ENCODE measurements at regions not wholly inside any gene's neighbourhood (a gene's known extent, or its start where the extent isn't known, plus 50 kb on each side); places are given as distances from the start of the nearest gene placed in this dataset.

DNA sequence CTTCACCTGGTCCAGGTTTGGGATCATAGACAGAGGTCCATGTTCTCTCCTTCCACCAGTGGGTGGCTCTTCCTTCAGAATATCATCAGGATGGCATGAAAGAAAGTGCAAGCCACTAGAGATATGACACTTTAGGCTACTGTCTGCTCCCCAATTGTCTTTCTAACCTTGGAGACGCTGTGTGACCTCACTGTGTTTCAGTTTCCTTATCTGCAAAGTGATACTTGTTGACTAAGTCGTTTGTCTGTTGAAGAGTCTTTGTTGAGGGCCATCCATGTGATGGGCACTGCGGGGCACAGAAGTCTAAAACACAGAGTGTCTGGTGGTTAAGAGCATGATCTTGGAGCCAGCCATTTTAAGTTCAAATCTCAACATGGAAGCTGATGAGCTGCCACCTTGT is 259.9 kb upstream of the THSD7B start:
- 61% methylated on average over 3 of the region's 3 CpGs for WGBS
- intact Hi-C loops (cut with DNase I): no loop called here
- Histone ChIP-seq H3K4me1 (ENCODE audit: control insufficient read depth, insufficient read depth, low read length) (no peaks in the 10 kb centered on the region), H3K9me3 (ENCODE audit: control insufficient read depth, low read length) (no peaks in the 10 kb centered on the region), H3K27me3 (ENCODE audit: control insufficient read depth, insufficient read depth) (no peaks in the 10 kb centered on the region), H3K27ac (ENCODE audit: low read length) (no peak overlapping the region), H3K4me3 (ENCODE audit: low read length) (no peak overlapping the region)
- ATAC-seq: no peak
- no peak for DNase-seq

DNA sequence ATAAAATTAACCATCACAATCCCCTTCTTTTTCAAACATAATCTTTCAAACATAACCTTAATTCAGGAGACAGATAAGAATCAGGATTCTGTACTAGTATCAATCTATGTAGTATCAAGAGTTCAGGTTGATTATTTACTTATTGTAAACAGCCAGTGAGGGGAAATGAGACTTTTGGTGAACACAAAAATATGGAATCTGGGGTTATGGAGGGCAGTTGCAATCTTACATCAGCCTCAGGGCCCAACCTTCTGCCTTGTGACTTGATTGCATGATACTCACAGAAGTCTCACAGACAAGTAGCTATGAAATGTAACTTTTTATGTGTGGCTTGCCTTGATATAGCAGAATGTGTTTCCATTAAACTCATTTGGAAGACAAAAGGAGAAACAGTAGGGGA is 262.7 kb upstream of the THSD7B start:
- intact Hi-C loops (cut with DNase I): no loop called here
- H3K9me3 ChIP-seq (ENCODE audit: control insufficient read depth, low read length): no peaks in the 10 kb centered on the region
- no peak for DNase-seq
- ATAC-seq: no peak
- H3K4me1 ChIP-seq (ENCODE audit: control insufficient read depth, insufficient read depth, low read length): no peaks in the 10 kb centered on the region
- H3K27me3 ChIP-seq (ENCODE audit: control insufficient read depth, insufficient read depth): no peaks in the 10 kb centered on the region
- no peak overlapping the region for H3K27ac ChIP-seq (ENCODE audit: low read length)
- no peak overlapping the region for H3K4me3 ChIP-seq (ENCODE audit: low read length)

DNA sequence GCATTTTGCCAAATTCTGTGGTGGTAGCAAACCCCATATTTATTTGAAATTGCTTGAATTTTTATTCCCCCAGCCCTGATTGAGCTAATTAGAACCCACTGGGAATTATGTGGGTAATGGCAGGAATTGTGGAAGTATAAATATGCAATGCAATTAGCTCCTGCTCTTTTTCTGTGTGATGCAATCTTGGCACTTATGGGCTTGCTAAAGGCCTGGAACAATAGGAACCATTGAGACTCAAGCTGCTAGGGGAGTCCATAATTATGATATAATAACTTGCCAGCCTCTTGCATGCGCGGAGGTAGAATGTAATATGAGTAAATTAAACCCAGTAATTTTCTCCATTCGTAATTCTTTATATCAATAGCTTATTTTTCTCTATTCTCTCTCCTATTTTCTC is 267.6 kb upstream of the THSD7B start:
- intact Hi-C loops (cut with DNase I): no loop called here
- ATAC-seq (no peak), DNase-seq (no peak)
- Histone ChIP-seq H3K27me3 (ENCODE audit: control insufficient read depth, insufficient read depth) (no peaks in the 10 kb centered on the region), H3K4me3 (ENCODE audit: low read length) (no peak overlapping the region), H3K27ac (ENCODE audit: low read length) (no peak overlapping the region), H3K9me3 (ENCODE audit: control insufficient read depth, low read length) (no peaks in the 10 kb centered on the region), H3K4me1 (ENCODE audit: control insufficient read depth, insufficient read depth, low read length) (no peaks in the 10 kb centered on the region)
- 76% methylated on average over 3 of the region's 3 CpGs for WGBS

DNA sequence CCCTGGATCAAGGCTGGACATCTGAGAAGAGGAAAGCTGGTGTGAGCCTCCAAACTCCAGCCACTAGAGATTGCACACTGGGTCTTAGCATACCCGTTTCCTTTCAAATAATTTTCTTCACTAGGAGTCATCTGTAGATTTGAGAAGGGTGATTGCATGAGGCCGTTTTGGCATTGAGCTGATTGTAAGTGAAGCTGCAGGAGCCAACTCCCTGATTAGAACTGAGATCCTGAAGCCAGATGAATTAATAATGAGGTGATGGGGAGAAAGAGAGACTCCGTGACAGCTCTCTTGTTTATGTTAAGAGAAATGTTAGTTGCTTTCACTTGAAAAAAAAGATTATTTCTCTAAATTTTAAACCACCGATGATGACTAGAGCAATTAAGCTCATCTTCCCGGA is 268.4 kb upstream of the THSD7B start:
- no peak for DNase-seq
- Histone ChIP-seq H3K9me3 (ENCODE audit: control insufficient read depth, low read length) (no peaks in the 10 kb centered on the region), H3K27me3 (ENCODE audit: control insufficient read depth, insufficient read depth) (no peaks in the 10 kb centered on the region), H3K4me3 (ENCODE audit: low read length) (no peak overlapping the region), H3K4me1 (ENCODE audit: control insufficient read depth, insufficient read depth, low read length) (no peaks in the 10 kb centered on the region), H3K27ac (ENCODE audit: low read length) (no peak overlapping the region)
- whole genome bisulfite sequencing: 63% methylated on average over 5 of the region's 5 CpGs
- intact Hi-C loops (cut with DNase I): no loop called here
- ATAC-seq: no peak

DNA sequence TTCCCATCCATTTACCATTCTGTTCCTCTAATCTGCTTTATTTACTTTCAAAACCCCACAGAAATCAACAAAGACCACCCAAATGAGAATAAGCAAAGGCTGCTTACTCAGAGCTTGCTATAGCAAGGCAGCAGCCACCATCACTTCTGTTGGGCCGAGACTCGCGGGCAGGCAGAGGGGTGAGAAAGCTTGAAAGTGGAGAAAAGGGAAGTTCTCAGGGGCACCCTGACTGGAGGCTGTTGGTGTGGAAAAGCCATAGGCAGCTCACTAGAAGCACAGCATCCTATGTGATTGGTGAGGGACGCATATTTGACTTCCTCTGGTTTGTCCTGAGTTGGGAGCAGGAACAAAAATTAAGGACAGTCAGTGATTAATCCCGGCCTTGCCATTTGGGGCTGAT is 269.7 kb upstream of the THSD7B start:
- ATAC-seq (no peak), DNase-seq (no peak)
- no peak overlapping the region for H3K4me3 ChIP-seq (ENCODE audit: low read length)
- WGBS: 80% methylated on average over 5 of the region's 5 CpGs
- no peaks in the 10 kb centered on the region for H3K27me3 ChIP-seq (ENCODE audit: control insufficient read depth, insufficient read depth)
- no peaks in the 10 kb centered on the region for H3K9me3 ChIP-seq (ENCODE audit: control insufficient read depth, low read length)
- no peak overlapping the region for H3K27ac ChIP-seq (ENCODE audit: low read length)
- intact Hi-C loops (cut with DNase I): no loop called here
- H3K4me1 ChIP-seq (ENCODE audit: control insufficient read depth, insufficient read depth, low read length): no peaks in the 10 kb centered on the region

DNA sequence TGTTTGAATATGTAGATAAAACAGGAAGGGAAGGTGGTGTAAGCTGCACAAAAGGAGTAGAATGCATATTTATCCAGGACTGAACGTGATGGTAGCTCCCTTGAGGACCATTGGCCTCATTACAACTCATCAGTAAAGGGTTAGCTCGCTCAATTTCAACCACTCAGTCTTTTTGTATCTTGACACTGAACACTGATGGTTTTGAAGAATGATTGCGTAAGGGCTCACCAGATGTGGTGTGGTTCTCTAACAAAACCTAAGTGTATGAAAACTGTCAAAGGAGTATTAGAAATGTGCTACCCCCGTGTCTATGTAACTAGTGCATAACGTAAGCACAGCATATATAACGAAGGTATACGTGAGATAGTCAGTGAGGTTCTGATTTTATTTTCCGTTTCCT is 272.4 kb upstream of the THSD7B start:
- DNase-seq: no peak
- WGBS: 58% methylated on average over 8 of the region's 8 CpGs
- Histone ChIP-seq H3K4me3 (ENCODE audit: low read length) (no peak overlapping the region), H3K27ac (ENCODE audit: low read length) (no peak overlapping the region), H3K27me3 (ENCODE audit: control insufficient read depth, insufficient read depth) (no peaks in the 10 kb centered on the region), H3K9me3 (ENCODE audit: control insufficient read depth, low read length) (no peaks in the 10 kb centered on the region), H3K4me1 (ENCODE audit: control insufficient read depth, insufficient read depth, low read length) (no peaks in the 10 kb centered on the region)
- no peak for ATAC-seq
- intact Hi-C loops (cut with DNase I): no loop called here

DNA sequence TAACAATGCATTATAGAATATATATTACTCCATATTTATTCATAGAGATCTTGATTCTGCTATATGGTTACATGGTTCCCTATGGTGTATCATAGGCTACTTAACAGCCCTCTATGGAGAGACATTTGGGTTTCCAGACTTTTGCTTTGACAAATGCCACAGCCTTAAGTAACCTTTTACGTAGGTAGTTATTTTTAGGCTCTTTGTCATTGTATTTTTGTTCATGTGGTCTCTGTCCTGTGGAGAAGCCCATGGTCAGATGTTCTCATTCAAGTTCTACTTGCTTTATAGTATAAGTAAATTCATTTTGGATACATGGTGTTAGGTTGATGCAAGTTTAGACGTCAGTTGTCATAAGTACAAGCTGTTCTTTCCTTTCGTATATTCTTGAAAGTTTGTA is 275.2 kb upstream of the THSD7B start:
- no peak for DNase-seq
- Histone ChIP-seq H3K9me3 (ENCODE audit: control insufficient read depth, low read length) (no peaks in the 10 kb centered on the region), H3K27ac (ENCODE audit: low read length) (no peak overlapping the region), H3K4me3 (ENCODE audit: low read length) (no peak overlapping the region), H3K27me3 (ENCODE audit: control insufficient read depth, insufficient read depth) (no peaks in the 10 kb centered on the region), H3K4me1 (ENCODE audit: control insufficient read depth, insufficient read depth, low read length) (no peaks in the 10 kb centered on the region)
- no peak for ATAC-seq
- intact Hi-C loops (cut with DNase I): no loop called here
- 80% methylated on average over 3 of the region's 3 CpGs for WGBS

DNA sequence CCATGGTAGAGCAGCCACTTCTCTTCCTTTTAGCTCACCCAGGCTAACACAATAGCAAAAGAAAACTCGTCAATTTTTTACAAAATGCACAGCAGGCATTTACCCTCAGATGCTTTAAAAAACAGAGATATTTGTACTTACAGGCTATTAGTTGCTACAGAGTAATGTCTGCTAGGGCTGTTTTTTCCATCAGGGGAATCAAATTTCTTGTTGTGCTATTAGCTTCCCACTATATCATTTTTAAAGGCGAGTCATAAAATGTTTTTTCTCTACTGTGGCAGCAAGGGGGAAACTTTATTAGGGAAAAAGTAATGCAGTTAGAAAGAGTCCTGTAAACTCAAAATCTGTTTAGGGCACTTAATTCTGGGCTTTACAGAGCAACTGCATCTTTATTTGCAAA is 277.9 kb upstream of the THSD7B start:
- ATAC-seq (no peak), DNase-seq (no peak)
- 72% methylated on average over 2 of the region's 2 CpGs for WGBS
- Histone ChIP-seq H3K9me3 (ENCODE audit: control insufficient read depth, low read length) (no peaks in the 10 kb centered on the region), H3K4me1 (ENCODE audit: control insufficient read depth, insufficient read depth, low read length) (no peaks in the 10 kb centered on the region), H3K4me3 (ENCODE audit: low read length) (no peak overlapping the region), H3K27ac (ENCODE audit: low read length) (no peak overlapping the region), H3K27me3 (ENCODE audit: control insufficient read depth, insufficient read depth) (no peaks in the 10 kb centered on the region)
- intact Hi-C loops (cut with DNase I): no loop called here

DNA sequence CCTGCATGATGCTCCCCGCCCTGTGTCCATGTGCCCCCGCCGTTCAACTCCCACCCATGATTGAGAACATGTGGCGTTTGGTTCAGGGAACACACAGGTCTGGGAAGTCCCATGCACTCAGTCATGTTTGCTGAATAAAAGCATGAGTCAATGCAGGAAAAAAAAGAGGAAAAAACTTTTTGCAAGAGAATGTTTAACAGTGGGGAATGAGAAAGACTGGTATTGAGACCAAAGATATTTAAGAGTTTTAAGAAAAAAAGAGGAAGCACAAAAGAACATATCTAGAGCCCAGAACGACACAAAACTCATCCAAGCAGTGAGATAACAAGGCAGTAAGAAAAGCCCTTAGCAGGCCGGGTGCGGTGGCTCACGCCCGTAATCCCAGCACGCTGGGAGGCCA is 279.2 kb upstream of the THSD7B start:
- Histone ChIP-seq H3K4me1 (ENCODE audit: control insufficient read depth, insufficient read depth, low read length) (no peaks in the 10 kb centered on the region), H3K27me3 (ENCODE audit: control insufficient read depth, insufficient read depth) (no peaks in the 10 kb centered on the region), H3K9me3 (ENCODE audit: control insufficient read depth, low read length) (no peaks in the 10 kb centered on the region), H3K27ac (ENCODE audit: low read length) (no peak overlapping the region), H3K4me3 (ENCODE audit: low read length) (no peak overlapping the region)
- intact Hi-C loops (cut with DNase I): no loop called here
- WGBS: 88% methylated on average over 10 of the region's 10 CpGs
- no peak for ATAC-seq
- no peak for DNase-seq

DNA sequence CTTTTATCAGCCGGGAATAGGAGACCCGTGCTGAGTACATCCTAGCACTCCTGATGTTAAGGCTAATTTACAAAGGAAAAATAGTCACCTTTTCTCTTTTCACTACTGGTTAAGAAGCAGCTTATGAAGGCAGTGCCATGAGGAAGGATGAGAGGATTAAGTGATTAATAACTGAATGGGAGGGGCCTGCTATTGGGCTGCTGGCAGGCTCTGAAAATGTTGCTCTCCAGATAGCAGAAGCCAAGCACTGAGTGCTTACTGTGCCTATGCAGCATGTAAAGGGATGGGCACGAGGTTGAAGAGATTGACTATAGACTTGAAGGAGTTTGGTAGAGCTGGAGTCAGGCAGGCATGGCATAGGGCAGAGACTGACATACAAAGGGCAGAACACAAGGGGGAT is 282.4 kb upstream of the THSD7B start:
- WGBS: 77% methylated on average over 3 of the region's 3 CpGs
- Histone ChIP-seq H3K27ac (ENCODE audit: low read length) (no peak overlapping the region), H3K27me3 (ENCODE audit: control insufficient read depth, insufficient read depth) (no peaks in the 10 kb centered on the region), H3K4me1 (ENCODE audit: control insufficient read depth, insufficient read depth, low read length) (no peaks in the 10 kb centered on the region), H3K9me3 (ENCODE audit: control insufficient read depth, low read length) (no peaks in the 10 kb centered on the region), H3K4me3 (ENCODE audit: low read length) (no peak overlapping the region)
- DNase-seq (no peak), ATAC-seq (no peak)
- intact Hi-C loops (cut with DNase I): no loop called here

DNA sequence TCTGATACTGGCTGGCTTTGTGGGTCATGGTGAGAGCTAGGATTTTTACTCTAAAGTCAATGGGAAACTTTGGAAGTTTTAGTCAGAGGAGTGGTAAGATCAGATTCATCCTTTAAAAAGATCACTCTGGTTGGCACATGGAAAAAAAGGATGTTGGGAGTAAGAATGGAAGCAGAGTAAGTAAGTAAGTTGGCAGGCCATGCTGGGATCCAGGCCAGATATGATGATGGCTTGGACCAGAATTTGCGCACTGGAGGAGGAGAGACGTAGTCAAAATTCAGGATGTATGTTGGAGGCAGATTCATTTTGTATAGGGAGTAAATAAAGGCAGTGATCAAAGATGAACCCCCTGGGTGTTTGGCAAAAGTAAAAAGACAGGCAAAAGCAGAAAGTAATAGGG is 283.3 kb upstream of the THSD7B start:
- ATAC-seq (no peak), DNase-seq (no peak)
- no peaks in the 10 kb centered on the region for H3K27me3 ChIP-seq (ENCODE audit: control insufficient read depth, insufficient read depth)
- intact Hi-C loops (cut with DNase I): no loop called here
- H3K4me1 ChIP-seq (ENCODE audit: control insufficient read depth, insufficient read depth, low read length): no peaks in the 10 kb centered on the region
- no peaks in the 10 kb centered on the region for H3K9me3 ChIP-seq (ENCODE audit: control insufficient read depth, low read length)
- H3K4me3 ChIP-seq (ENCODE audit: low read length): no peak overlapping the region
- no peak overlapping the region for H3K27ac ChIP-seq (ENCODE audit: low read length)
- 75% methylated on average over 2 of the region's 2 CpGs for WGBS

DNA sequence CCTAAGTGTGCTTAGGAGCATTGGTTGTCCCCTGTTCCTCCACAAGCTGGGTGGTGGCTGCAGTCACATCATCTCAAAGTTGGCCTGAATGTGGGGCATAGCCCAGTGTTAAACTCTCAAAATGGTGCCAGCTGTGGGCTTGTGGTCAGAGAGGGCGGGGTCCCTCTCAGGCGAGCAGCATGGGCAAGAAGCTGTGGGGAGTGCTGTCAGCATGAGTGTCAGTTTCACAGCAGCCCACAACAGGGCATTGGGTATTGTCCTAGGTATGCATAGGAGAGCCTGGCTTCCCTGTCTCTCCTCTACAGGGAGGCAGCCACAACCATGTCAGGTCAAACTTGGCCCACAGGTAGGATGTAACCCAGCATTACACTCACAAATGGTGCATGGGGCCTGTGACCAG is 285.6 kb upstream of the THSD7B start:
- Histone ChIP-seq H3K4me3 (ENCODE audit: low read length) (no peak overlapping the region), H3K27ac (ENCODE audit: low read length) (no peak overlapping the region), H3K9me3 (ENCODE audit: control insufficient read depth, low read length) (no peaks in the 10 kb centered on the region), H3K4me1 (ENCODE audit: control insufficient read depth, insufficient read depth, low read length) (no peaks in the 10 kb centered on the region), H3K27me3 (ENCODE audit: control insufficient read depth, insufficient read depth) (no peaks in the 10 kb centered on the region)
- no peak for ATAC-seq
- 80% methylated on average over 2 of the region's 2 CpGs for WGBS
- DNase-seq: no peak
- intact Hi-C loops (cut with DNase I): no loop called here

Measured in right cardiac atrium (tissue), 5 donors.